Upper lobe of left lung (tissue), 6 donors: ENCODE measurements at regions not wholly inside any gene's neighbourhood (a gene's known extent, or its start where the extent isn't known, plus 50 kb on each side); places are given as distances from the start of the nearest gene placed in this dataset.
"Not testable (repeated sequence)": the region's sequence is repeated elsewhere in the genome, so short reads cannot be mapped to it uniquely, and the experiment has no call there.

Source experiments
- ATAC-seq, 2 donors: fragments of 200-7000 bp; cut with Tn5 transposase; one replicate each; pipeline ENCODE4 v1.9.1; 2022; ENCODE audit warnings: mild to moderate bottlenecking in 2 of 2, moderate library complexity in 2 of 2; ENCODE audit not compliant: low FRiP score in 2 of 2
- DNase-seq, 2 donors: peaks; one replicate each; pipeline ENCODE4 v3.0.0-alpha.2; 2019 to 2020
- H3K27ac ChIP-seq, 4 donors: fragments of 200-600 bp; sonication (generic); one replicate each; pipeline ENCODE4 v1.5.1; 2016 to 2019
- H3K27me3 ChIP-seq, 4 donors: fragments of 200-600 bp; sonication (generic); one replicate each; pipeline ENCODE4 v1.5.1; 2017 to 2019
- H3K36me3 ChIP-seq, 4 donors: fragments of 200-600 bp; sonication (generic); one replicate each; pipeline ENCODE4 v1.5.1; 2016 to 2019
- H3K4me1 ChIP-seq, 4 donors: fragments of 200-600 bp; sonication (generic); one replicate each; pipeline ENCODE4 v1.5.1; 2018 to 2019
- H3K4me3 ChIP-seq, 4 donors: fragments of 200-600 bp; sonication (generic); one replicate each; pipeline ENCODE4 v1.5.1; 2017 to 2019; ENCODE audit warnings: mild to moderate bottlenecking in 2 of 4, moderate library complexity in 1 of 4
- H3K9me3 ChIP-seq, 4 donors: fragments of 200-600 bp; sonication (generic); one replicate each; pipeline ENCODE4 v1.5.1; 2018 to 2019
- EP300 ChIP-seq, 4 donors: sonication (generic); formaldehyde crosslinking; IDR thresholded peaks; one replicate each; pipeline ENCODE4 v1.5.1; 2017; ENCODE audit warnings: antibody characterized with exemption in 4 of 4, control low read depth in 2 of 4
- POLR2A ChIP-seq, 4 donors: fragments of 450-650 bp; IDR thresholded peaks; one replicate each; pipeline ENCODE4 v1.5.1; 2016 to 2017; ENCODE audit warnings: antibody characterized with exemption in 4 of 4, mild to moderate bottlenecking in 2 of 4
- POLR2AphosphoS5 ChIP-seq, 2 donors: sonication (generic); formaldehyde crosslinking; IDR thresholded peaks; one replicate each; pipeline ENCODE4 v1.5.1; 2017; ENCODE audit warnings: antibody characterized with exemption in 2 of 2
- WGBS, 2 donors: methylation state at CpG; one replicate each; pipeline ENCODE4 v1.1.5; 2017 to 2018; 5-methylcytosine and 5-hydroxymethylcytosine counted together
- TF ChIP-seq, protein P1 (sequence below), 6 experiments: fragments of 450-650 bp in 4 of 6; fragments of 200-600 bp in 2 of 6; sonication (generic) in 2 of 6; IDR thresholded peaks; one replicate each; pipeline ENCODE4 v1.5.1; 2016 to 2019; ENCODE audit warnings: antibody characterized with exemption in 6 of 6
- donor health status: DM: no; HTN: no; CAD: no; lungs with moderate emphysema.
- donor health status: DM: no; HTN: yes; CAD: no; lungs with severe emphysema.

DNA sequence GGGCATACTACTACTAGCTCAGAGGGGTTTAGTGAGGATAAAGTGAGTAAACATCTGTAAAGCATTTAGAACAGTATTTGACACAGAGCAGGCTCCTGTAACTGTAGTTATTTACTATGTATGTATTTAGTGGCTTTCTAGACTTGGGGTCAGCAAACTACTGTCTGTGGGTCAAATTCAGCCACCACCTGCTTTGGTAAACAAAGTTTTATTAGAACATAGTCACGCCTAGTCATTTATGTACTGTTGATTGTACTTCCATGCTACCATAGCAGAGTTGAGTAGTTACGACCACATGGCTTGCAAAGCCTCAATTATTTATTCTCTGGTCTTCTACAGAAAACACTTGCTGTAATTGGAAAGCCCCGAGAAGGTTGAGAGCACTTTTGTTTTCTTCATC is 248.5 kb upstream of the PLPP4 start:
- H3K36me3 ChIP-seq, result no peaks in the 10 kb centered on the region
- no peak for TF ChIP-seq POLR2AphosphoS5 (IDR thresholded peaks at IDR 0.05)
- no peak for TF ChIP-seq EP300 (IDR thresholded peaks at IDR 0.05)
- TF ChIP-seq, protein P1, sequence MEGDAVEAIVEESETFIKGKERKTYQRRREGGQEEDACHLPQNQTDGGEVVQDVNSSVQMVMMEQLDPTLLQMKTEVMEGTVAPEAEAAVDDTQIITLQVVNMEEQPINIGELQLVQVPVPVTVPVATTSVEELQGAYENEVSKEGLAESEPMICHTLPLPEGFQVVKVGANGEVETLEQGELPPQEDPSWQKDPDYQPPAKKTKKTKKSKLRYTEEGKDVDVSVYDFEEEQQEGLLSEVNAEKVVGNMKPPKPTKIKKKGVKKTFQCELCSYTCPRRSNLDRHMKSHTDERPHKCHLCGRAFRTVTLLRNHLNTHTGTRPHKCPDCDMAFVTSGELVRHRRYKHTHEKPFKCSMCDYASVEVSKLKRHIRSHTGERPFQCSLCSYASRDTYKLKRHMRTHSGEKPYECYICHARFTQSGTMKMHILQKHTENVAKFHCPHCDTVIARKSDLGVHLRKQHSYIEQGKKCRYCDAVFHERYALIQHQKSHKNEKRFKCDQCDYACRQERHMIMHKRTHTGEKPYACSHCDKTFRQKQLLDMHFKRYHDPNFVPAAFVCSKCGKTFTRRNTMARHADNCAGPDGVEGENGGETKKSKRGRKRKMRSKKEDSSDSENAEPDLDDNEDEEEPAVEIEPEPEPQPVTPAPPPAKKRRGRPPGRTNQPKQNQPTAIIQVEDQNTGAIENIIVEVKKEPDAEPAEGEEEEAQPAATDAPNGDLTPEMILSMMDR (IDR thresholded peaks at IDR 0.05), result no peak
- no peak for TF ChIP-seq POLR2A (IDR thresholded peaks at IDR 0.05)
- ATAC-seq, result no peak
- WGBS, 2 donors, result 76 to 83% methylated on average over 3 of the region's 3 CpGs
- H3K9me3 ChIP-seq, result no peaks in the 10 kb centered on the region
- H3K27ac ChIP-seq, result no peak overlapping the region
- no peaks in the 10 kb centered on the region for H3K27me3 ChIP-seq
- DNase-seq, result no peak
- no peaks in the 10 kb centered on the region for H3K4me1 ChIP-seq
- no peak overlapping the region for H3K4me3 ChIP-seq

DNA sequence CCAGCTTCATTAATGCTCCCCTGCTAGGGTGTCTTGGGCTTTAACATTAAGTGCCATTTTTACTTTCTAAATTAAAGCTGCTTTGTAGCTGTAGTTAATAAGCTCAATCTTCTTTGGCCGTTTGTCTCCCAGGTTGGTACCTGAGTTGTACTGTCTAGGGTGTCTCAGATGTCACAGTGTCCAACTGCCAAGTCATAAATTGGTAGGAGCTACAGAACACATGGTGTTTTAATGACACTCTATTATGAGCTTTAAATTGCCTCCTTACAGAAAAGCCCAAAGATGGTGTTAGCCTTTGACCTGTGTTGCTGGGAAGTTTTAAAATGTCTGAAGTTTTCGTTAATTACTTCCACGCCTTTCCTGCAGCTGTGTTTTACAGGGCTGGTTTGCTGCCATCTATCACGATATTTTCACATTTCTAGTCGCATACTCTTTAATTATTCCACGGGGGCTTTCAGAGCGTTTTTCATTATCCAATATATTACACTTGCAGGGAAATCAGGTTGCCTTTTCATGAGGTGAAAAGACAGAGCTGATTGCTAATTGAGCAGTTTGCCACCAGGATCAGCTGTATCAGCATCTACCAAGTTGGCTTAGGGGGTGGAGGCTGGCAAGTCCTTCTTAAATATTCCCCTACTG is 247.8 kb upstream of the PLPP4 start:
- ATAC-seq, result no peak
- H3K27me3 ChIP-seq, result no peaks in the 10 kb centered on the region
- 76 to 84% methylated on average over 7 of the region's 7 CpGs for WGBS, 2 donors
- H3K27ac ChIP-seq, result no peak overlapping the region
- TF ChIP-seq, protein P1 (IDR thresholded peaks at IDR 0.05), result no peak
- no peak for TF ChIP-seq POLR2AphosphoS5 (IDR thresholded peaks at IDR 0.05)
- TF ChIP-seq EP300 (IDR thresholded peaks at IDR 0.05), result no peak
- no peak for TF ChIP-seq POLR2A (IDR thresholded peaks at IDR 0.05)
- DNase-seq, result no peak
- no peak overlapping the region for H3K4me3 ChIP-seq
- no peaks in the 10 kb centered on the region for H3K36me3 ChIP-seq
- no peaks in the 10 kb centered on the region for H3K9me3 ChIP-seq
- H3K4me1 ChIP-seq, result no peaks in the 10 kb centered on the region

DNA sequence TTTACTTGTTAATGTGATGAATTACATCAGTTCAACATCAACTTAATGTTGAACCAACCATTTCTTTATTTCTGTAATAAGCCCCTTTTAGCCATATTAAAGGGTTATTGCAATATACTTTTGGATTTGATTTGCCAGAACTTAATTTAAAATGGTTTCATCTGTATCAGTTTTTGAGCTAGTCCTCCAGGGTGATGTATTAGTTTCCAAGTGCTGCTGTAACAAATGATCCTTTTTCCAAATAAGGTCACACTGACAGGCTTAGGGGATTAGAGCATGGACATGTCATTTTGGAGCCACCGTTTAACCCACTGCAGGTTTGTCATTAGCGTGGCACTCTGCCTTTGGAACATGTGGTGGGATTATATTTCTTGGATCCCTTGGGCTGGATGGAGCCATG is 244.8 kb upstream of the PLPP4 start:
- 80 to 81% methylated on average over 2 of the region's 2 CpGs for WGBS, 2 donors
- TF ChIP-seq POLR2A (IDR thresholded peaks at IDR 0.05), result no peak
- ATAC-seq, result no peak

DNA sequence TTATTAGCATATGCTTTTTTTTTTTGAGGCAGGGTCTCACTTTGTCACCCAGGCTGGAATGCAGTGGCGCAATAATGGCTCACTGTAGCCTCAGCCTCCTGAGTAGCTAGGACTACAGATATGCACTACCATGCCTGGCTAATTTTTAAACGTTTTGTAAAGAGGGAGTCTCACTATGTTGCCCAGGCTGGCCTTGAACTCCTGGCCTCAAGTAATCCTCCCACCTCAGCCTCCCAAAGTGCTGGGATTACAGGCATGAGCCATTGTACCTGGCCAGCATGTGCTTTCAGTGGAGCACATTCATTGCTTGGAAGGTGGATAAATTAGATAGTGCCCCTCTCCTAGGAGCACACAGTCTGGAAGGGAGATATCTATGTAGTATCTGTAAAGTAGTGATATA is 243.7 kb upstream of the PLPP4 start:
- H3K27ac ChIP-seq, DNase-seq, ATAC-seq, H3K36me3 ChIP-seq, H3K4me1 ChIP-seq, H3K27me3 ChIP-seq, H3K4me3 ChIP-seq, H3K9me3 ChIP-seq: not testable (repeated sequence)
- WGBS, 2 donors, result 59 to 91% methylated on average over 2 of the region's 2 CpGs

More for the DNA sequence above, 244.8 kb upstream of the PLPP4 start:
- no peaks in the 10 kb centered on the region for H3K9me3 ChIP-seq
- no peaks in the 10 kb centered on the region for H3K36me3 ChIP-seq
- H3K27ac ChIP-seq, result no peak overlapping the region
- H3K4me1 ChIP-seq, result no peaks in the 10 kb centered on the region
- no peaks in the 10 kb centered on the region for H3K27me3 ChIP-seq
- DNase-seq, result no peak
- no peak overlapping the region for H3K4me3 ChIP-seq

DNA sequence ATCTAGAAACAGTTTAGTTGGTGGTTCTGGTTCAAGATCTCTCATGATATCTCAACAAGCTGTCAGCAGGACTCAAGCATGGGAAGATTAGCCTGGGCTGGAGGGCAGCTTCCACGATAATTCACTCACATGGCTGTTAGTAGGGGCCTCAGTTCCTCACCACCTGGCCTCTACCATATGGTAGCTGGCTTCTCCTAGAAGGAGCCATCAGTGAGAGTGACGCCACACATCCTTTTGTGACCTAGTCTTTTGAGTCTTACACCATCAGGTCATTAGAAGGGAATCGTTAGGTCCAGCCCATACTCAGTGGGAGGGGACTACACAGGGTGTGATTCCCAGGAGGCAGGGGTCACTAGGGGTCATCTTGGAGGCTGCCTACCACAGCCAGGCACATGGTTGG is 239.3 kb upstream of the PLPP4 start:
- DNase-seq (no peak), ATAC-seq (peak in 1 of 2 donors; percentile 43)
- no peak for TF ChIP-seq EP300 (IDR thresholded peaks at IDR 0.05)
- TF ChIP-seq POLR2AphosphoS5 (IDR thresholded peaks at IDR 0.05), result no peak
- TF ChIP-seq, protein P1 (IDR thresholded peaks at IDR 0.05), result no peak
- TF ChIP-seq POLR2A (IDR thresholded peaks at IDR 0.05), result no peak
- Histone ChIP-seq H3K9me3 (peaks cover 0 to 5% (median 0%) of the 10 kb centered on the region in 4 donors), H3K4me3 (no peak overlapping the region), H3K4me1 (no peaks in the 10 kb centered on the region), H3K36me3 (no peaks in the 10 kb centered on the region), H3K27me3 (no peaks in the 10 kb centered on the region), H3K27ac (no peak overlapping the region)
- WGBS, 2 donors, result 56 to 57% methylated on average over 3 of the region's 3 CpGs

DNA sequence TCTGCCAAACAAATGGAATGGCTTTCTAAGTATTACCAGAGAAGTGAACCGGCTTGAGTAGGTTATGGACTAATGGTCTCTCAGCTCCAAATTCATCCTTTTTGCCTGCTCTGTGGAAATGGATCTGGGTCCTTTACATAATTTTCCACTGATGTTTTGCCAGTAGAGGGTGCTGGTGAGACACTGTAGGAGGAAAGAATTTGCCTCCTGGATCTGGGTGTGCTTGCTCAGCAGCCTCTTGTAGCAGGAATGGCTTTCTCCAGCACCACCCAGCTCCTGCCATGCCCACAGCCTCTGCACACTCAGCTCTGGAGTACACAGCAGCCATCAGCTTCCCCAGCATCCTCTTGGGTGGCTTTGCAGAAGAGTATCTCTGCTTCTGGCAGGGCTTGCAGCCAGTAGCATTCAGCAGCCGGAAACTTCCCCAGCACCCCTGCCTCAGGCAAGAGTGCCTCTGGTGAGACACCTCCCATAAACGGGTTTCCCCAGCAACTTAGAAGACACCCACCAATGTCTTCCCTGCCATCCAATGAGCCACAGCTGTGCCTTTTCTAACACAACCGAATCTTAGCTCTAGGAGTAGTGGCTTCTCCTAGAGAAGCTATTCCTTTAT is 235.0 kb upstream of the PLPP4 start:
- DNase-seq, result no peak
- H3K4me1 ChIP-seq, result no peaks in the 10 kb centered on the region

More for the DNA sequence above, 235.0 kb upstream of the PLPP4 start:
- Histone ChIP-seq H3K4me3 (no peak overlapping the region), H3K27me3 (no peaks in the 10 kb centered on the region), H3K36me3 (no peaks in the 10 kb centered on the region), H3K9me3 (peaks cover 0 to 5% (median 0%) of the 10 kb centered on the region in 4 donors), H3K27ac (no peak overlapping the region)
- TF ChIP-seq POLR2AphosphoS5 (IDR thresholded peaks at IDR 0.05), result no peak
- TF ChIP-seq, protein P1 (IDR thresholded peaks at IDR 0.05), result peak in 3 of 6 experiments; percentile 31 to 47 (median 32)
- TF ChIP-seq POLR2A (IDR thresholded peaks at IDR 0.05), result no peak
- 54 to 61% methylated on average over 4 of the region's 4 CpGs for WGBS, 2 donors
- no peak for ATAC-seq
